ENCODE measurements at regions not wholly inside any gene's neighbourhood (a gene's known extent, or its start where the extent isn't known, plus 50 kb on each side); places are given as distances from the start of the nearest gene placed in this dataset.

DNA sequence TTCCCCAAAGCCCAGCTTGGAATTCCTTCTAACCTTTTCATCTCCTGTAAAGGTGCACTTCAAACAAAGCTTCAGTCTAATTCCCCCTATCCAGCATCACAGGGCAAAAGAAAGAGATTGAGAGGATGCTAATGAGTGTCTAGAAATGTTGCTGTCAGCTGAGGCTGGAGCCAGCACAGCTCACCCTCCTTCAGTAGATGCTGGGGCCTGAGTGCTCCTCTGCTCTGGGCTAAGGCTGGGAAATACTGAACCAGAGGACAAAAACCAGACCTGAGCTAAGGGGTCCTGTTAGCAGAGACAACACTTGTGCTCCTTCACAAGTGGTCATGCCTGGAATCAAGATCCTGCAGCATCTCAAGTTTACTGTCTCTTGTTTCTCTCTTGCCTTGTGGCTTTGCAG is 85.0 kb downstream of the CHD9NB start:
- TF ChIP-seq CTCF (IDR thresholded peaks at IDR 0.05; ENCODE audit: low read length) (no peak), EZH2 (optimal IDR thresholded peaks at IDR 0.05; ENCODE audit: low read depth, low read length) (no peak), EZH2phosphoT487 (IDR thresholded peaks at IDR 0.05; ENCODE audit: low read length) (no peak)
